GM12892 (cell line): ENCODE measurements at regions not wholly inside any gene's neighbourhood (a gene's known extent, or its start where the extent isn't known, plus 50 kb on each side); places are given as distances from the start of the nearest gene placed in this dataset.

ENCODE experiments used
- DNase-seq: peaks from one replicate; pipeline ENCODE4 v3.0.0; 2011; ENCODE audit not compliant: insufficient read length
- FAIRE-seq: peaks from 2 replicates; lab custom pipeline; 2011; peaks lifted over from hg19 to GRCh38; lab: Jason Lieb, UNC
- POLR2A ChIP-seq: IDR thresholded peaks from 2 replicates; pipeline ENCODE4 v1.6.1; 2011; ENCODE audit warnings: low read depth, low read length, control low read depth
- POLR2AphosphoS5 ChIP-seq: IDR thresholded peaks from 2 replicates; pipeline ENCODE4 v1.6.1; 2011; ENCODE audit warnings: low read depth, low read length, control low read depth
- TAF1 ChIP-seq: IDR thresholded peaks from 2 replicates; pipeline ENCODE4 v1.6.1; 2011; ENCODE audit warnings: low read depth, mild to moderate bottlenecking, control low read depth, low read length, borderline replicate concordance

DNA sequence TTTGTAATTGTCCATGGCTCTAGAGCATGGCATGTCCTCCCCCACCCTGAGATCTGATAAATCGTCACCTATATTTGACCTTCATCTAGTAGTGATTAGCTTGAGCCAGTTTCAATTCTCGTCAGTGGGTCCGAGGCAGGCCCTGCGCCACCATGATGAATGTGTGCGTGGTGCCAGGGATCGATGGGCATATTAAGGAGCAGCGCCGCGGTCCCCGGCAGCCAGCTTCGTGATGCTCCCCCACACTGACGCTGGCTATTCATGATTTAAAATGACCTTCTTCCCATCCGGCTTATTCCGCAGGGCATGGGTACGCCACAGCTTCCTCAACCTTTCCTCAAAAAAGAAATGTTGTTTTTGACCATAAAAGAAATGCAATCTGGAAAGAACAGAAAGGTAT lies 68.0 kb downstream of the SLC25A47 start:
- DNase-seq = no peak
- no peak for FAIRE-seq
- TF ChIP-seq POLR2A (no peak), TAF1 (no peak), POLR2AphosphoS5 (no peak)

DNA sequence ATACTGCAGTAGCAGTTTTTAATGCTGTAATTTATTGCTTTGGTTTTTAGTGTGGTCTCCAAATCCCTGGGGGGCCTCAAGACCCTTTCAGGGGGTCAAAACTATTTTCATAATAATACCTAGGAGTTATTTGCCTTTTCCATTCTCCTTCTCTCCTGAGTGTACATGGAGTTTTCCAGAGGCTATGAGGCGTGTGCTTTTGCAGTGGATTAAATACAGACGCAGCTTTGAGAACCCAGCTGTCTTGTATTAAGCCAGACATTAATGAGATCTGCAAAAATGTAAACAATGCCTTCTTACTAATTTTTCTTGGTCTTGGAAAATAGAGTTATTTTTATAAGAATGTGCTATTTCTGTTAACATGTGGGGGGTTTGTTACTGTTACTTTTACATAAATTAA lies 68.6 kb downstream of the SLC25A47 start:
- TF ChIP-seq POLR2AphosphoS5 (no peak), TAF1 (no peak), POLR2A (no peak)
- FAIRE-seq (no peak), DNase-seq (no peak)

DNA sequence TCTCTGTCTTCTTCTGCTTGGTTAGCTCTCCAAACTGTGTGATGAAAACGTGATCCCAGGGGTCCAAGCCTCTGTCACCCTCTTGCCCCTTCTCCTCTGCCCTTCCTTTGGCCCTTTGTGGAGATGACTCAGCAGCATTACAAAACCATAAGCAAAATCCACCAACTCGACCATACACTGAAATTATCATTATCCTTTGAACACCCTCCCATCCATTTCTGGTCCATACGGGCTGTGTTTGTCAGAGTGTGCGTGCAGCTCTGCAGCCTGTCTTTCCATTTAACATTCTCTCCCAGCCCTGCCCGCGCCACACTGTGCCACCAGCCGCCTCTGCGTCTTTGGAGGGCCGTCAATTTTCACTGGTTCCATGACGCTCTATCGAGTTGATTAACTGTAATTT lies 69.2 kb downstream of the SLC25A47 start:
- FAIRE-seq (no peak), DNase-seq (no peak)
- no peak for TF ChIP-seq POLR2A
- no peak for TF ChIP-seq POLR2AphosphoS5
- no peak for TF ChIP-seq TAF1

- DNase-seq (no peak), FAIRE-seq (no peak)
- no peak for TF ChIP-seq POLR2AphosphoS5
- no peak for TF ChIP-seq POLR2A
- no peak for TF ChIP-seq TAF1
Measured at GRCh38 chr14:100393362-100393761, 70.2 kb downstream of the SLC25A47 start.

- FAIRE-seq (no peak), DNase-seq (no peak)
- TF ChIP-seq POLR2A = no peak
Measured at GRCh38 chr14:100393906-100394732, 71.0 kb downstream of the SLC25A47 start.

DNA sequence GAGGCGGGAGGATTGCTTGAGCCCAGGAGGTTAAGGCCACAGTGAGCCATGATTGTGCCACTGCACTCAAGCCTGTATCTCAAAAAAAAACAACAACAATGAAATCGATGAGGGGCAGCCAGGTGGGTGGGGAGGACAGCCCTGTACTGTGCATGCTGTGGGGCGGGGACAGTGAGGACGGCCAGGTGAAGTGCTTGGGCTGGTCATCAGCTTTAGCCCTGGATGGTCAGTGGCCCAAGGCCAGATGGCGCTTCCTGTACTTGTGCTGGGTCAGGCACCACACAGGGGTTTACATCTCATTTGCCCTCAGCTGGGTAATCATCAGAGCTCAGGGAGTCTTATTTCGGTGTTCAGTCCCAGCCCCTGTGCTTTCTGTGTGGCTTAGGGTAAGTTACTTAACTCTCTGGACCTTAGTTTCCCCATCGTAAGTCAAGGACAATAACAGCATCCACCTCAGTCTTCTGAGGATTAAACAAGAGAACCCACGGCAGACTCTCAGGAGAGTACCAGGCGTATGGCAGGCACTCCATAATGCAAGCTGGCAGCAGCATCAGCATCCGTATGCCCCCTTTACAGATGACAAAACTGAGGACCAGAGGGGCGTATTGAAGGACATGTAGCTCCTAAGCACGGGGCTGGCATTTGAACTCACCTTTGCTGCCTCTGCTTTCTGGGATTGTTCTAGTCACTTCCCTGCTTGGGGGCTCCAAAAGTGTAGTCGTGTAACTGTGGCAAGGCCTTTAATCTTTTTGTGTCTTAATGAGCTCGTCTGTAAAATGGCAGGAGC lies 71.9 kb downstream of the SLC25A47 start:
- TF ChIP-seq POLR2A (no peak), POLR2AphosphoS5 (no peak), TAF1 (no peak)
- no peak for DNase-seq
- FAIRE-seq = no peak

- no peak for DNase-seq
- TF ChIP-seq POLR2A (no peak), POLR2AphosphoS5 (no peak), TAF1 (no peak)
- FAIRE-seq = no peak
Measured at GRCh38 chr14:100396266-100396795, 73.2 kb downstream of the SLC25A47 start.

DNA sequence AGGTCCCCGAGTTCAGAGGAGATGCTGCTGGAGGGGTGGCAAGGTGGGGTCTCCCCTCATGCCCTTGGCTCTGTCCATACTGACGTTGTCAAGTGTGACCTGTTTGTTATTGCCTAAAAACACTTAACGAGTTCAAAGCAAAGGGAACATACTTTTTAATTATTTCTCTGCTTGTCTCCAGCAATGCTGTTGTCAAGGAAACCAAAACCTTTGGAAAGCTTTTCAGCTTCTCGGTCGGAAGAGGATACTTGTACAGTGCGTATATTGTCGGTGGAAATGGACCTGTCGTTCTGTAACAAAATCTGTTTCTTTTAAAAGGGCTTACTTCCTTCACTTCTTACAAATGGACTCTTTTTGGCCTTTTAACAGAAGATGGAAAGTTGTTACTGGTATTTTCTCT lies 73.9 kb downstream of the SLC25A47 start:
- no peak for FAIRE-seq
- TF ChIP-seq POLR2A = no peak
- TF ChIP-seq POLR2AphosphoS5 = no peak
- TF ChIP-seq TAF1 = no peak
- no peak for DNase-seq

DNA sequence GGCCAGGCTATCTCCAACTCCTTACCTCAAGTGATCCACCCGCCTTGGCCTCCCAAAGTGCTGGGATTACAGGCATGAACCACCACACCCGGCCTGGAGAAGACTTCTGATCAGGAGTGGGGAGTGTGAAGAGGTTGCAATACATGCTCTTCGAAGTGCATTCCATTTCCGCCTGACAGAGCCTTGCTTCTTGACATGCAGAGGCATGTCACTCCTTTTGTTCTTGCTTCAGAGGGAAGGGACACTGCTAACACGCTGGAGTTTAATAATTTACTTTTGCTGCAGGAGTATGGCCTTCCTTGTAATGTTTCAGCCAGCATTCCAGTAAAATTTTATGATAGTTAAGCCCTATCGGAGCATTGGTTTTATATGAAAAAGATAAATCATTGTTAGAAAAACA lies 74.9 kb downstream of the SLC25A47 start:
- FAIRE-seq = no peak
- no peak for DNase-seq
- no peak for TF ChIP-seq POLR2A
- no peak for TF ChIP-seq TAF1
- TF ChIP-seq POLR2AphosphoS5 = no peak

GRCh38 chr14:100399052-100399849 lies 76.1 kb downstream of the SLC25A47 start:
- DNase-seq (no peak), FAIRE-seq (no peak)
- TF ChIP-seq POLR2A = no peak
- TF ChIP-seq POLR2AphosphoS5 = no peak
- TF ChIP-seq TAF1 = no peak

- DNase-seq = no peak
- TF ChIP-seq POLR2A (no peak), TAF1 (no peak), POLR2AphosphoS5 (no peak)
- no peak for FAIRE-seq
Measured at GRCh38 chr14:100400115-100400514, 77.0 kb downstream of the SLC25A47 start.
